Activated B cell treated with CpG ODN at 0.5 μM for 24 hours (primary cell): ENCODE measurements at regions not wholly inside any gene's neighbourhood (a gene's known extent, or its start where the extent isn't known, plus 50 kb on each side); places are given as distances from the start of the nearest gene placed in this dataset.

ENCODE experiments used
- ATAC-seq: fragments of 200-7000 bp; cut with Tn5 transposase; one replicate; pipeline ENCODE4 v1.10.0; 2021; ENCODE audit warnings: low read depth, mild to moderate bottlenecking, moderate library complexity
- CTCF ChIA-PET: fragments of 350-600 bp; sonication (Branson Sonifier 250); formaldehyde crosslinking; loops from one replicate; lab custom pipeline; 2021; ENCODE audit warnings: antibody characterized with exemption; lab: Charles Lee
- POLR2A ChIA-PET: fragments of 350-600 bp; sonication (Branson Sonifier 250); formaldehyde crosslinking; loops from one replicate; lab custom pipeline; 2021; ENCODE audit warnings: antibody characterized with exemption; lab: Charles Lee
- DNase-seq: peaks from one replicate; pipeline ENCODE4 v3.0.0; 2022
- H3K27ac Mint-ChIP-seq: one replicate; pipeline ENCODE4 v1.8.0; 2020; ENCODE audit warnings: mixed read lengths
- H3K27me3 Mint-ChIP-seq: one replicate; pipeline ENCODE4 v1.8.0; 2021; ENCODE audit warnings: mixed read lengths
- H3K36me3 Mint-ChIP-seq: one replicate; pipeline ENCODE4 v1.8.0; 2021; ENCODE audit warnings: low read depth, mixed read lengths
- H3K4me1 Mint-ChIP-seq: one replicate; pipeline ENCODE4 v1.8.0; 2021; ENCODE audit warnings: mixed read lengths
- H3K4me3 Mint-ChIP-seq: one replicate; pipeline ENCODE4 v1.8.0; 2020; ENCODE audit warnings: mild to moderate bottlenecking, mixed read lengths
- H3K9me3 Mint-ChIP-seq: one replicate; pipeline ENCODE4 v1.8.0; 2020; ENCODE audit warnings: mixed read lengths
- intact Hi-C: fragments of 100-400 bp; cut with micrococcal nuclease; formaldehyde crosslinking; loops from one replicate; pipeline ENCODE4 v1.15.1; 2024
- TF ChIP-seq, protein P1 (sequence below): fragments of 200-600 bp; IDR thresholded peaks from one replicate; pipeline ENCODE4 v1.8.0; 2022; ENCODE audit warnings: antibody characterized with exemption, mild to moderate bottlenecking

DNA sequence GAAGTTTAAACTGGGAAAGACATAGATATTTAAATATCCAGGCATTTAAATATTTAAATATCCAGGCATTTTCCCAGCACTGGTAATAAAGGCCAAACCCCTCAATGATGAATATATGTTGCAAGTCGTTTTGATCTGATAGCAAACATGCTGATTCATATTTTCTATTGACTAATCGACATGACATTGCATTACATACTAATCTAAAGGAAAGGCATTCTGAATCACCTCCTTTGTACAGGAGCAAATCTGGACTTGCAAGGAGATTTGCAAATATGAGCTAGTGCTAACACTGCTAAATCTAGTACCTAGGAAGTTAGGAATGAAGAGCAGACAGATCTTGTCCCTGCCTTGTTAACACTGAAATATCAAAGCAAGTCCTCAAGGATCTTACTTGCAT is 207.3 kb downstream of the SLC7A11 start:
- intact Hi-C loops = loop anchor here (1.0 to 10.0 kb wide), 6 partner anchors 55 to 836 kb away; no protein-coding TSS in a partner anchor

DNA sequence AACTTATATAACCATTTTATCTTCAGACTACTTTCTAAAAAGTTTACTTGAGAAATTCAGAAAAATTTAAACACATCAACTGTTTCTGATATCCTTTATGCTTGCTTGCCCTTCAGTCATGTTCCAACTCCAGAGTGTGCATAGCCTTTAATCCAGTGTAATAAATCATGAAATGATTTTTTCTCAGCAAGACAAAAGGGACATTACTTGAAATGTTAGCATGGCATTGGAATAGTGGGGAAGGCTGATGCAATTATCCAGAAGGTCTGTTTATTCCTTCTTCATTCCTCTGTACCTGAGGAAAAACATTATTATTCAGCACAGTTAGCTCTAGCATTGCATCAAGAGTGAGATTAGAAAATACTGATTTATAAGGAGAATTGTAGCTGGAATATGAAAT is 209.9 kb downstream of the SLC7A11 start:
- CTCF ChIA-PET = no interaction called here

More for the DNA sequence above, 207.3 kb downstream of the SLC7A11 start:
- H3K4me1 Mint-ChIP-seq = peaks cover 11% of the 10 kb centered on the region
- TF ChIP-seq, protein P1, sequence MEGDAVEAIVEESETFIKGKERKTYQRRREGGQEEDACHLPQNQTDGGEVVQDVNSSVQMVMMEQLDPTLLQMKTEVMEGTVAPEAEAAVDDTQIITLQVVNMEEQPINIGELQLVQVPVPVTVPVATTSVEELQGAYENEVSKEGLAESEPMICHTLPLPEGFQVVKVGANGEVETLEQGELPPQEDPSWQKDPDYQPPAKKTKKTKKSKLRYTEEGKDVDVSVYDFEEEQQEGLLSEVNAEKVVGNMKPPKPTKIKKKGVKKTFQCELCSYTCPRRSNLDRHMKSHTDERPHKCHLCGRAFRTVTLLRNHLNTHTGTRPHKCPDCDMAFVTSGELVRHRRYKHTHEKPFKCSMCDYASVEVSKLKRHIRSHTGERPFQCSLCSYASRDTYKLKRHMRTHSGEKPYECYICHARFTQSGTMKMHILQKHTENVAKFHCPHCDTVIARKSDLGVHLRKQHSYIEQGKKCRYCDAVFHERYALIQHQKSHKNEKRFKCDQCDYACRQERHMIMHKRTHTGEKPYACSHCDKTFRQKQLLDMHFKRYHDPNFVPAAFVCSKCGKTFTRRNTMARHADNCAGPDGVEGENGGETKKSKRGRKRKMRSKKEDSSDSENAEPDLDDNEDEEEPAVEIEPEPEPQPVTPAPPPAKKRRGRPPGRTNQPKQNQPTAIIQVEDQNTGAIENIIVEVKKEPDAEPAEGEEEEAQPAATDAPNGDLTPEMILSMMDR = no peak
- H3K27ac Mint-ChIP-seq = no peak overlapping the region
- CTCF ChIA-PET = interaction anchor here (0.7 to 6.4 kb wide), 7 partner anchors 21 to 836 kb away, joined by 3 to 32 read pairs (median 5); no protein-coding TSS in a partner anchor
- H3K4me3 Mint-ChIP-seq = no peak overlapping the region
- POLR2A ChIA-PET = interaction anchor here (0.5 kb wide), 1 partner anchor 143 kb away, joined by 3 read pairs; no protein-coding TSS in a partner anchor
- no peak for DNase-seq
- ATAC-seq = no peak
- H3K27me3 Mint-ChIP-seq = peaks cover 4% of the 10 kb centered on the region
- no peaks in the 10 kb centered on the region for H3K36me3 Mint-ChIP-seq
- no peaks in the 10 kb centered on the region for H3K9me3 Mint-ChIP-seq

DNA sequence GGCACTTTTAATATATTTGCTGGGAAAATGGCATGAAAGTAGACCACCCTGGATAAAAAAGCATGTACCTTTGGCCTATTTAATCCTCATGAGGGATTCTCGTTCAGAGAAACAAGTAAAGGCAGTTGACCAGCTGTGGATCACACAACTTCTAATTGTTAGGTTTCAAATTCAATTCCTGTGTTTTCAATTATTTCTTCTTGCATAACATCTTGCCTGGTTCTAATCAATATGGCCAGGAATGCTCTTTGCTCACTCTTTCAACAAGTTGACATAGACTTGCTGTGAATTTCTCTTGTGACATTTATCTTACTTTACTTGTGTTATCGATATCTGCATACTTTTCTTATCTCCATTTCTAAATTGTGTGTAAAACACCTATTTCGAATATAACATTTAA is 211.8 kb downstream of the SLC7A11 start:
- TF ChIP-seq, protein P1 = no peak
- Mint-ChIP-seq H3K4me1 (peaks cover 5% of the 10 kb centered on the region), H3K9me3 (no peaks in the 10 kb centered on the region), H3K4me3 (no peak overlapping the region), H3K36me3 (no peaks in the 10 kb centered on the region), H3K27me3 (peaks cover 4% of the 10 kb centered on the region), H3K27ac (no peak overlapping the region)
- CTCF ChIA-PET = no interaction called here
- POLR2A ChIA-PET = no interaction called here
- DNase-seq (no peak), ATAC-seq (no peak)
- intact Hi-C loops = loop anchor here (10.0 kb wide), 1 partner anchor 494 kb away; no protein-coding TSS in a partner anchor

More for the DNA sequence above, 209.9 kb downstream of the SLC7A11 start:
- TF ChIP-seq, protein P1 = no peak
- Mint-ChIP-seq H3K4me3 (no peak overlapping the region), H3K9me3 (no peaks in the 10 kb centered on the region), H3K27ac (no peak overlapping the region), H3K27me3 (peaks cover 4% of the 10 kb centered on the region), H3K36me3 (no peaks in the 10 kb centered on the region), H3K4me1 (peaks cover 11% of the 10 kb centered on the region)
- POLR2A ChIA-PET = no interaction called here
- no peak for ATAC-seq
- intact Hi-C loops = loop anchor here (10.0 kb wide), 1 partner anchor 493 kb away; no protein-coding TSS in a partner anchor
- DNase-seq = no peak

DNA sequence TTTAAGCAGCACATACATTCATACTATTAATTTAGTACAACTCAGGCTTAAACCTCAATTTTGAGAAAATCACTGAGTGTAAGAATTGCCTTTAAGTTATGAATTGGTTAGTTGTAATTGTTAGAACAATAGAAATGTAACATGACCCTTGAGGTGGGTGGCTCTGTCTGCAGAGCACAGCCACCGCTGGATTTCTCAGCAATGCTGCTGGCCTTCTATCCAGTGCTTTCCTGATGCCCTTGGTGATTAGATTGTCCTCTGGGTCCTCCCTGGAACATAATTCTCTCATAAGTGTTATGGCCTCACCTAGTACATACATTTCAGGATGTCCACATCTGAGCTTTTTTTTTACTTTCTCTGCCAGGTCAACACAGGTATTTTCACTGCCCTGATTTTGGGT is 213.2 kb downstream of the SLC7A11 start:
- TF ChIP-seq, protein P1 = no peak
- POLR2A ChIA-PET = no interaction called here
- CTCF ChIA-PET = no interaction called here
- Mint-ChIP-seq H3K9me3 (no peaks in the 10 kb centered on the region), H3K36me3 (no peaks in the 10 kb centered on the region), H3K4me3 (no peak overlapping the region), H3K4me1 (no peaks in the 10 kb centered on the region), H3K27me3 (peaks cover 4% of the 10 kb centered on the region), H3K27ac (no peak overlapping the region)
- DNase-seq (no peak), ATAC-seq (no peak)
- intact Hi-C loops = no loop called here

DNA sequence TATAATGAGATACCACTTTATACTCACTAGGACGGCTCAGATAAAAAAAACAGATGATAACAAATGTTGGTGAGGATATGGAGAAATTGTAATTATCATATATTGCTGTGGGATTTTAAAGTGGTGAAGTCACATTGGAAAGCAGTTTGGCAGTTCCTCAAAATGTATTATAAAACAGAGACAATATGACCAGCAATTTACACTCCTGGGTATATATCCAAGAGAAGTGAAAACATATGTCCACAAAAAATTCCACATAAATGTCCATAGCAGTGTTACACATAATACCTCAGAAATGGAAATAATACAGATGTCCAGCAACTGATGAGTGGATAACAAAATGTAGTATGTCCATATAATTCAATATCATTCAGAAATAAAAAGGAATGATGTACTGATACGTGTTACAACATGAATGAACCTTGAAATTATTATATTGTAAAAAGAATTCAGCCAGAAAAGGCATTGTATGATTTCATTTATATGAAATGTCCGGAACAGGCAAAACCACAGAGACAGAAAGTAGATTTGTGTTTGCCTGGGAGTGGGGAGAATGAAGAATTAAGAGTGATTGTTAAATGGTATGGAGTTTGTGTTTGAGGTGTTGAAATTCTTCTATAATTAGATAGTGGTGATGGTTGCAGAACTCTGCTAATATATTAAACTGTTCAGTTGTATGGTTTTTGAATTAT is 220.9 kb downstream of the SLC7A11 start:
- TF ChIP-seq, protein P1 = no peak
- Mint-ChIP-seq H3K27me3 (peaks cover 10% of the 10 kb centered on the region), H3K27ac (no peak overlapping the region), H3K4me3 (no peak overlapping the region), H3K36me3 (no peaks in the 10 kb centered on the region), H3K9me3 (no peaks in the 10 kb centered on the region), H3K4me1 (no peaks in the 10 kb centered on the region)
- DNase-seq (no peak), ATAC-seq (no peak)
- ChIA-PET POLR2A (no interaction called here), CTCF (no interaction called here)
- intact Hi-C loops = no loop called here
